ENCODE measurements at regions not wholly inside any gene's neighbourhood (a gene's known extent, or its start where the extent isn't known, plus 50 kb on each side); places are given as distances from the start of the nearest gene placed in this dataset.

GRCh38 chr2:14354231-14354630 lies 278.3 kb upstream of the LRATD1 start (continued):
- TF ChIP-seq MAX (IDR thresholded peaks at IDR 0.05): no peak
- TF ChIP-seq ASH2L (IDR thresholded peaks at IDR 0.05; ENCODE audit: low read length): no peak
- no peak for TF ChIP-seq CTCF (IDR thresholded peaks at IDR 0.05; ENCODE audit: control extremely low read depth in 1 of 3, insufficient read depth in 1 of 3, low read depth in 1 of 3, low read length in 3 of 3)
- TF ChIP-seq POLR2A (IDR thresholded peaks at IDR 0.05; ENCODE audit: control extremely low read depth in 1 of 2, low read depth in 2 of 2, low read length in 2 of 2): no peak
- no peak for TF ChIP-seq KDM4A (IDR thresholded peaks at IDR 0.05; ENCODE audit: low read depth, low read length, severe bottlenecking)
- no peak for TF ChIP-seq SIX5 (IDR thresholded peaks at IDR 0.05; ENCODE audit: low read depth, low read length)

All from H1 (cell line).